ENCODE measurements at regions not wholly inside any gene's neighbourhood (a gene's known extent, or its start where the extent isn't known, plus 50 kb on each side); places are given as distances from the start of the nearest gene placed in this dataset.

GRCh38 chr4:79620617-79621016 lies 212.6 kb upstream of the GK2 start:
- H3K9me3 ChIP-seq: no peaks in the 10 kb centered on the region
- no peak for DNase-seq (ENCODE audit: extremely low spot score)
- H3K27me3 ChIP-seq: no peaks in the 10 kb centered on the region
- intact Hi-C loops (cut with DNase I): no loop called here
- no peaks in the 10 kb centered on the region for H3K36me3 ChIP-seq
- H3K4me3 ChIP-seq: no peak overlapping the region
- no peak for TF ChIP-seq POLR2AphosphoS5 (IDR thresholded peaks at IDR 0.05)
- no peak for TF ChIP-seq EP300 (IDR thresholded peaks at IDR 0.05)
- no peak for TF ChIP-seq CTCF (IDR thresholded peaks at IDR 0.05)
- TF ChIP-seq POLR2A (IDR thresholded peaks at IDR 0.05; ENCODE audit: low read depth): no peak
- peaks cover 7 to 39% (median 31%) of the 10 kb centered on the region in 4 donors for H3K4me1 ChIP-seq
- no peak overlapping the region for H3K27ac ChIP-seq (replicated peaks in 1 of 4)

GRCh38 chr4:79613269-79613935 lies 205.4 kb upstream of the GK2 start:
- Histone ChIP-seq H3K27me3 (no peaks in the 10 kb centered on the region), H3K36me3 (no peaks in the 10 kb centered on the region), H3K9me3 (no peaks in the 10 kb centered on the region), H3K4me1 (peaks cover 0 to 35% (median 22%) of the 10 kb centered on the region in 4 donors), H3K4me3 (no peak overlapping the region), H3K27ac (replicated peaks in 1 of 4) (peak overlapping the region in 2 of 4 donors; percentile 5 to 34)
- no peak for TF ChIP-seq POLR2AphosphoS5 (IDR thresholded peaks at IDR 0.05)
- no peak for TF ChIP-seq CTCF (IDR thresholded peaks at IDR 0.05)
- no peak for TF ChIP-seq EP300 (IDR thresholded peaks at IDR 0.05)
- TF ChIP-seq POLR2A (IDR thresholded peaks at IDR 0.05; ENCODE audit: low read depth): no peak
- no peak for DNase-seq (ENCODE audit: extremely low spot score)
- WGBS: 26% methylated on average over 3 of the region's 3 CpGs
- intact Hi-C loops (cut with DNase I): no loop called here

- intact Hi-C loops (cut with DNase I): no loop called here
- no peaks in the 10 kb centered on the region for H3K27me3 ChIP-seq
- peaks cover 0 to 35% (median 22%) of the 10 kb centered on the region in 4 donors for H3K4me1 ChIP-seq
- no peak for DNase-seq (ENCODE audit: extremely low spot score)
- peak overlapping the region in 3 of 4 donors; percentile 48 to 59 (median 58) for H3K27ac ChIP-seq (replicated peaks in 1 of 4)
- TF ChIP-seq POLR2A (IDR thresholded peaks at IDR 0.05; ENCODE audit: low read depth): no peak
- no peak for TF ChIP-seq EP300 (IDR thresholded peaks at IDR 0.05)
- no peak for TF ChIP-seq CTCF (IDR thresholded peaks at IDR 0.05)
- no peak for TF ChIP-seq POLR2AphosphoS5 (IDR thresholded peaks at IDR 0.05)
- no peaks in the 10 kb centered on the region for H3K9me3 ChIP-seq
- WGBS: 94% methylated on average over 5 of the region's 5 CpGs
- no peaks in the 10 kb centered on the region for H3K36me3 ChIP-seq
- H3K4me3 ChIP-seq: no peak overlapping the region
These were observed 203.0 kb upstream of the GK2 start for GRCh38 chr4:79611026-79611425.

GRCh38 chr4:79609817-79610216 lies 201.8 kb upstream of the GK2 start:
- 29% methylated on average over 2 of the region's 2 CpGs for WGBS
- Histone ChIP-seq H3K27me3 (no peaks in the 10 kb centered on the region), H3K4me1 (peaks cover 0 to 33% (median 22%) of the 10 kb centered on the region in 4 donors), H3K9me3 (no peaks in the 10 kb centered on the region), H3K27ac (replicated peaks in 1 of 4) (peak overlapping the region; percentile 28 to 59 (median 53)), H3K4me3 (no peak overlapping the region), H3K36me3 (no peaks in the 10 kb centered on the region)
- intact Hi-C loops (cut with DNase I): no loop called here
- TF ChIP-seq CTCF (IDR thresholded peaks at IDR 0.05) (no peak), POLR2AphosphoS5 (IDR thresholded peaks at IDR 0.05) (peak in 1 of 2 donors; percentile 25), POLR2A (IDR thresholded peaks at IDR 0.05; ENCODE audit: low read depth) (no peak), EP300 (IDR thresholded peaks at IDR 0.05) (no peak)
- DNase-seq (ENCODE audit: extremely low spot score): no peak

GRCh38 chr4:79607979-79608378 lies 200.0 kb upstream of the GK2 start:
- intact Hi-C loops (cut with DNase I): no loop called here
- H3K36me3 ChIP-seq: no peaks in the 10 kb centered on the region
- H3K27me3 ChIP-seq: no peaks in the 10 kb centered on the region
- 82% methylated on average over 1 of the region's 1 CpG for WGBS
- H3K4me1 ChIP-seq: peaks cover 0 to 29% (median 23%) of the 10 kb centered on the region in 4 donors
- H3K27ac ChIP-seq (replicated peaks in 1 of 4): no peak overlapping the region
- no peak for TF ChIP-seq POLR2A (IDR thresholded peaks at IDR 0.05; ENCODE audit: low read depth)
- TF ChIP-seq POLR2AphosphoS5 (IDR thresholded peaks at IDR 0.05): no peak
- TF ChIP-seq CTCF (IDR thresholded peaks at IDR 0.05): no peak
- TF ChIP-seq EP300 (IDR thresholded peaks at IDR 0.05): no peak
- no peak for DNase-seq (ENCODE audit: extremely low spot score)
- no peak overlapping the region for H3K4me3 ChIP-seq
- no peaks in the 10 kb centered on the region for H3K9me3 ChIP-seq

All from esophagus muscularis mucosa (tissue), 4 donors.